HCT116 (cell line): ENCODE measurements at regions not wholly inside any gene's neighbourhood (a gene's known extent, or its start where the extent isn't known, plus 50 kb on each side); places are given as distances from the start of the nearest gene placed in this dataset.

Experiments used
- EZH2 ChIP-seq: fragments of 200-600 bp; sonication (generic); IDR thresholded peaks from 2 replicates; pipeline ENCODE4 v1.6.1; 2017; ENCODE audit warnings: antibody characterized with exemption, mixed run types
- POLR2A ChIP-seq: IDR thresholded peaks from 2 replicates; pipeline ENCODE4 v1.7.0; 2011; ENCODE audit warnings: borderline replicate concordance; ENCODE audit not compliant: insufficient read depth, insufficient read length; ENCODE audit errors: extremely low read depth
- SRF ChIP-seq: IDR thresholded peaks from 2 replicates; pipeline ENCODE4 v1.6.1; 2012; ENCODE audit warnings: low read depth
- TF ChIP-seq, protein P1 (sequence below), 3 experiments: fragments of 200-600 bp in 1 of 3; sonication (generic) in 1 of 3; IDR thresholded peaks in 2 of 3; conservative IDR thresholded peaks in 1 of 3; 2 replicates each; pipeline ENCODE4 v1.5.1; 2012 to 2017; ENCODE audit warnings: low read depth in 2 of 3, low read length in 2 of 3, antibody characterized with exemption in 1 of 3, borderline replicate concordance in 1 of 3, control low read depth in 1 of 3, mild to moderate bottlenecking in 1 of 3, mixed read lengths in 1 of 3, mixed run types in 1 of 3, moderate library complexity in 1 of 3; ENCODE audit not compliant: insufficient read depth in 1 of 3

DNA sequence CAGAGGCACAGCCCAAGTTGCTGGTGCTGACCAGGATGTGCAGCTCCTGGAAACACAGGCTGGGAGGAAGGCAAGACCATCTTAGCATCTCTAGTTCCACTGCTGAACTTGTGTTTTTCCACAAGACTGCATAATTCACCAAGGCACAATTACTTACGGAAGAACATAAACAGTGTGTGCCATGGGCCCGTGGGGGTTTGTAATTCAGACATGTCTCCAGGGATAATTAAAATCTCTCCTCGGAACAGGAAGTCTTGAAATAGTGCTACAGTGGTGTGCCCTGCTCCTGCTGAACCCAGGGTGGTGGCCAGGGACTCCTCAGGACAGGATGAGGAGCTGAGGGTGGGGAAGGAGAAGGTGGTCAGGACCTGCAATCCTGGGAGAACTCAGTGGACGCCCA is 188.2 kb downstream of the CCT6B start:
- TF ChIP-seq POLR2A (no peak), SRF (no peak), EZH2 (no peak)
- TF ChIP-seq, protein P1, sequence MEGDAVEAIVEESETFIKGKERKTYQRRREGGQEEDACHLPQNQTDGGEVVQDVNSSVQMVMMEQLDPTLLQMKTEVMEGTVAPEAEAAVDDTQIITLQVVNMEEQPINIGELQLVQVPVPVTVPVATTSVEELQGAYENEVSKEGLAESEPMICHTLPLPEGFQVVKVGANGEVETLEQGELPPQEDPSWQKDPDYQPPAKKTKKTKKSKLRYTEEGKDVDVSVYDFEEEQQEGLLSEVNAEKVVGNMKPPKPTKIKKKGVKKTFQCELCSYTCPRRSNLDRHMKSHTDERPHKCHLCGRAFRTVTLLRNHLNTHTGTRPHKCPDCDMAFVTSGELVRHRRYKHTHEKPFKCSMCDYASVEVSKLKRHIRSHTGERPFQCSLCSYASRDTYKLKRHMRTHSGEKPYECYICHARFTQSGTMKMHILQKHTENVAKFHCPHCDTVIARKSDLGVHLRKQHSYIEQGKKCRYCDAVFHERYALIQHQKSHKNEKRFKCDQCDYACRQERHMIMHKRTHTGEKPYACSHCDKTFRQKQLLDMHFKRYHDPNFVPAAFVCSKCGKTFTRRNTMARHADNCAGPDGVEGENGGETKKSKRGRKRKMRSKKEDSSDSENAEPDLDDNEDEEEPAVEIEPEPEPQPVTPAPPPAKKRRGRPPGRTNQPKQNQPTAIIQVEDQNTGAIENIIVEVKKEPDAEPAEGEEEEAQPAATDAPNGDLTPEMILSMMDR (IDR thresholded peaks at IDR 0.05 in 2 of 3, conservative IDR thresholded peaks at IDR 0.05 in 1 of 3; ENCODE audit: borderline replicate concordance in 1 of 3, insufficient read depth in 1 of 3, low read depth in 2 of 3, low read length in 2 of 3): no peak
